Dermis microvascular lymphatic vessel endothelial cell (primary cell): ENCODE measurements at regions not wholly inside any gene's neighbourhood (a gene's known extent, or its start where the extent isn't known, plus 50 kb on each side); places are given as distances from the start of the nearest gene placed in this dataset.
"Not testable (repeated sequence)": the region's sequence is repeated elsewhere in the genome, so short reads cannot be mapped to it uniquely, and the experiment has no call there.

ENCODE experiments used
- DNase-seq, 2 donors: peaks; one replicate each; pipeline versions ENCODE4 v3.0.0 to v3.0.0-alpha.2; 2010; ENCODE audit warnings: low read depth in 2 of 2

DNA sequence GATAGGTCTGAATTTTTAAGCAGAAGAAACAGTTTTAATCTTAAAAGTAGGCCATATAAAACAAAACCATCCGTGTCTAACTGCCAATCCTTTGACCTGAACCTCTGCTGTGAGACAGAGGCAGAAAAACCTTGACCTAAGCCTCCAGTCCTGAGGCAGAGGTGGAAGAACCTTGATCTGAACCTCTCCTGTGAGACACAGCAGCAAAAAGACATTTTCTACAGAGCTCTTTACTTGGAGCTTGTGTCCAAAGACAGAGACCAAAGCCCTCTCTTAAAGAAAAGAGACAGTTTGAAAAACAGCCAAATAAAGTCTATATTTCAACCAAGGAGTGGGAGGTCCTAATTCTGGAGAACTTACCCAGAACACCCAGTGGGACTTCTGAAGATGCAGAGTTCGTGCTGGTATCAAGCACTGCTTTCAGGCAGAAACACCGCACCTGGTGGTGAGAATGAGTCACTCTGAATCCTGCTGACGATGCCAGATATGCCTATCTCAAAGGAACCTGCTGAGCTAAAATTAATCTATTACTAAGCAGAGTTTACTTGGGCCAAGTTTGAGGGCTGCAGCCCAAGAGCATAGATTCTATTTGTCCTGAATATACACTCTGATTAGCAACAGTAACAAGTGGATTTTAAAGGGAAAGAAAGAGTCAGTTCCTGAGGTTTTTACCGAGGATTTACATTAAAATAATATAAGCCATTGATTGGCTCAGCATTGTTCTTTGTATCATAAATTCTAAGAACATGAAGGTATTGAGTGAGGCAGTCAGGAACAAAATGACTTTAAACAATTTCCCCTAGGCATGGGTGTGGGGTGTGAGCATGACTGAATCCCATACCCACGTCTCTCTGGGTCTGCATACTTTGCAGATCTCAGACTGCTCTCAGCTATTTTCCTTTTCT is 806.4 kb downstream of the TRIB2 start:
- no peak for DNase-seq

DNA sequence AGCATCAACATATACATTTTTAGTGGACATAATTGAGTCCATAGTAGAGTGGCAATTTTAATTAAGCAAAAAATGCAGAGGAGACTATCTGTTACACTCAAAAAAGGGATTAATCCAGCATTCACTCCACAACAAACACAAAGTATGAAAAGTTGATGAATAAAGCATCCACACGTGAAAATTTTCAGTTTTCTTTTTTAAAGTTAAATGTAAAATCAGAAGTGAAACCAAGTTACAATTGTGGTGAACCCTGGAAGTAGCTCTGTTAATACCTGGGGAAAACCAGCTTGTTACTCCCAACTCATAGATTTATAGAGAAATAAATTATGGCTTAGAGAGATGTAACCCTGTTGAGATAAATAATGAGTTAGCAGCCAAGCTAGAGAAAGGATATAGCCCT is 807.8 kb downstream of the TRIB2 start:
- DNase-seq: no peak

DNA sequence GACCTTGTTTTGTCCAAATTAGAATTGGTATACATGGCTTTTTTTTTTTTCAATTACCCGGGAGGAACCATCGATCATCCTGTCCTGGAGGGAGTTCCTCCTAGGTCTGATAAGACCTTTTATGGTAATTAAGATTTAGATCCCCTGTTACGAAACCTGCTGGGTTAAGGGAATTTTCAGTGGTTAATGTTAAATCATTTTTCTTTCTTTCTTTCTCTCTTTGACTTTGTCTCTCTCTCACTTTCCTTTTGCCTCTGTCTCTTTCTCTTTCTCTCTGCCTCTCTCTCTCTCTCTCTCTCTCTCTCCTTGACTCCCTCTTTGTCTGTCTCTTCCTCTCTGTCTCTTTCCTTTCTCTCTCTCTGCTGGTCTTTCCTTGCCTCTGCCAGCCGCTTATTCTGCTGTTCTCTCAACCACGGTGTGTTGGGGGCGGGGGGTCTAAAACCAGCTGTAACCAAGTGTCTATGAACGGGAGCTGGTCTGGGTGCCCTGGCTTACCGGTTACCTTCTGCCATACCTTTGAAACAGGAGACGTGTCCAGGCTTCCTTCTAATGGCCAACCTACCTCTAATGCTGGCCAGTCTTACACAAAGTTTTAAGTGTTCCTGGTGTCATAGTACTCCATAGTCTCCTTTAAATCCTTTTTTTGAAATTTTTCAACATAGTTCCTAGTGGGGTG is 815.1 kb downstream of the TRIB2 start:
- not testable (repeated sequence) for DNase-seq

DNA sequence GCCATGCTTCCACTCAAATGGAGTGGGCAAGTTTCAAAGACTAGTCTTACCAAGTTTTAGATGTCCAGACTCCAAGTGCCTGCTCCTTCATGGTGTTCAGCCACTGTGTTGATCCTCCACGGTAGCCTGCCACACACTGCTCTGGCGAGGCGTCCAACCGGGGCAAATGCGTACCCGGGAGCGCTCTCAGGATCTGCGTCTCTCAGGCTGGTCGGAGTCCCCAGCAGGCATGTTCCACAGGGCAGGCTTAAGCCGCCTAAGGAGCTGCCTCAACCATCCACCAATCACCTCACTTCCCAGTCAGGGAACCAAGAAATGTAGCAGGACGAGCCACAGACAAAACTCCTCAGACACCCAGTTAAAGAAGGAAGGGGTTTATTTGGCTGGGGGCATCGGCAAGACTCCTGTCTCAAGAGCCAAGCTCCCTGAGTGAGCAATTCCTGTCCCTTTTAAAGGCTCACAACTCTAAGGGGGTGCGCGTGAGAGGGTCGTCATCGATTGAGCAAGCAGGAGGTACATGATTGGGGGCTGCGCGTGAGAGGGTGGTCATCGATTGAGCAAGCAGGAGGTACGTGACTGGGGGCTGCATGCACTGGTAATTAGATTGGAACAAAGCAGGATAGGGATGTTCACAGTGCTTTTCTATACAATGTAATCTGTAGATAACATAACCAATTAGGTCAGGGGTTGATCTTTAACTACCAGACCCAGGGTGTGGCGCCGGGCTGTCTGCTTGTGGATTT is 816.2 kb downstream of the TRIB2 start:
- not testable (repeated sequence) for DNase-seq

DNA sequence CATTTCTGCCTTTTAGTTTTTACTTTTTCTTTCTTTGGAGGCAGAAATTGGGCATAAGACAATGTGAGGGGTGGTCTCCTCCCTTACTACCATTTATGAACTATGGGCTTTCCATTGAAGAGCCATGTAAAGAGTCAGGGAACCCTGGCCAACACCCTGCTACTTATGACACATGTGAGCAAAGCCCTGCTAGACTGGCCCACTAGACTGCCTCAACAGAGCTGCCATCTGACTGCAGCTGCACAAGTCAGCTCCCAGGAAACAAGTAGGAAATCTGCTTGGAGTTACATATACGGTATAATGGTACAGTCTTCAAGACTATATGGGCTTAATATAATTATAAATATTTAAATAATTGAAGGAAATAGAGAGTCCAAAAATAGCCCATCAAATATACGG is 816.8 kb downstream of the TRIB2 start:
- no peak for DNase-seq

DNA sequence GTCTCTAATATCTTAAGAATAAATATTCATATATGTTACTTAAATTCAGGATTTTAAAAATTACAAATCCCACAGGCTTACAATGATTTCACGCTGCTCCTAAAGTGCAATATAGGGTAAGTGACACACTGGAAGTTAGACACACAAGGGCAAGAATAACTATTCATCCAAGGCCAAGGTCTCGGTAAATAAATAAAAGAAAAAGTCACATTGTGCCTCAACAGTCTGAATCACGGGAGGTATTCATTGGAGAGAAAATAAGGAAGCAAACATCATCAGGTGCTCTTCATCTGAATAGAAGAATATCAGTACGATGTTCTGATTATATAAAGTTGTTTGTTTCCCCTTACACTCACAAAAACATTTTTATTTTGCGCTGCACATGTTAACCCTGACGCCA is 820.2 kb downstream of the TRIB2 start:
- no peak for DNase-seq

DNA sequence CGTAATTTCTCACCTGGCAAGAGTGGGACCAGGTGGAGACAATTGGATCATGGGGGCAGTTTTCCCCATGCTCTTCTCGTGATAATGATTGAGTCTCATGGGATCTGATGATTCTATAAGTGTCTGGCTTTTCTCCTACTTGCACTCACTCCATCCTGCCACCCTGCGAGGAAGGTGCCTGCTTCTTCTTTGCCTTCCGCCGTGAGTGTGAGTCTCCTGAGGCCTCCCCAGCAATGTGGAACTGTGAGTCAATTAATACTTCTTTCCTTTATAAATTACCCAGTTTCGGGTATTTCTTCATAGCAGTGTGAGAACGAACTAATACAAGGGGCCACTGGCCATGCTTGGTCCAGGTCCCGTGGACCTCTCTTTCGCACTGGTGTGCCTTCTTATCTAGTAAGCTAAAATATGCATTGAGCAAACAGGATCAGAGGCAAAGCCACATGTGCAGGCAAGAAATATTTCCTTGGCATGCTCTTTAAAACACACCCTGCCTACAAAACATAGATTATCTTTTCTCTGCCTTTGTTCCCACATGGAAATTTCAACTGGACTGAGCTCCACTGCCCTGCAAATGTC is 821.1 kb downstream of the TRIB2 start:
- no peak for DNase-seq

DNA sequence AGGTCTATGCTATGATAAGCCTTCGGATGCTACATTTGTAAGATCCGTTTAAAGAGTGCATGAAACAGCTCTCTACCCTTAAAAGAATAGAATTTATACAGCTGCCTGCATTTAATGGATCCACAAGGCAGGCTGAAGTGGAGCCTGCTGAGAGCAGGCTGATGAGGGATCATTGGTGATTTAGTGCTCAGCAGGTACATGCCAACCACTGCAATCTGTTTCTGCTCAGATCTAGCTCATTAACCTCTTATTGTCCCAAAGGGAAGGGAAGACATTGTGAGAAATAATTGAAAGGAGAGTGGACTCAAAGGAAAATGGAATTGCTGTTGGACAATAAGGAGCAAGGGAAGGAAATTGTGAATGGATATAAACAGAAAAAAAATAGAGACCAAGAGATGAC is 822.6 kb downstream of the TRIB2 start:
- DNase-seq: no peak

DNA sequence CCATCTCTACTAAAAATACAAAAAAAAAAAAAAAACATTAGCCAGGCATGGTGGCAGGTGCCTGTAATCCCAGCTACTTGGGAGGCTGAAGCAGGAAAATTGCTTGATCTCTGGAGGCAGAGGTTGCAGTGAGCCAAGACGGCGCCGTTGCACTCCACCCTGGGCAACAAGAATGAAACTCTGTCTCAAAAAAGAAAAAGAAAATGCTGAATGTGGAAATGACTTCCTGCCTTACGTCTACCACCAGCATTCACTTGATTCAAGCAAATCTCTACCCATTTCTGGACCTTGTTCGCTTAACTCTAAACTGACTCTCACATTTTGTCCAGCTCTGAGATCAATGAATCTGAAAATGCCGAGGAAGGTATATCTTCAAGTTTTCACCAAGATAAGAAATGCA is 825.3 kb downstream of the TRIB2 start:
- no peak for DNase-seq

DNA sequence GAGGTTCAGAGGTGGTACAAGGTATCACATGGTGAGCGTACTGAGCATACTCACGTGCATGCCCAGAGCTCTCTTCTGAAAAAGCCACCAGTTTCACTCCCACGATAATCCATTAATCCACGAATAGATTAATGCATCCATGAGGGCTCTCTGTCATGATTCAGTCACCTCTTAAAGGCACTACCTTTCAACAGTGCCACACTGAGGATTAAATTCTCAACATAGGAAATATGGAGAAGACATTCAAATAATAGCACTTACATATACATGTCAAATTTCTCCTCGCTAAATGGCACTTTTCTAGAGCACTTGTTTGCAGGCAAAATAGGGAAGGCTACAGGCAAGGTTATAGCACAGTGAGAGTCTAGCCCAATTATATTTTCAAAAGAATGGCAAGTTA is 825.9 kb downstream of the TRIB2 start:
- no peak for DNase-seq

DNA sequence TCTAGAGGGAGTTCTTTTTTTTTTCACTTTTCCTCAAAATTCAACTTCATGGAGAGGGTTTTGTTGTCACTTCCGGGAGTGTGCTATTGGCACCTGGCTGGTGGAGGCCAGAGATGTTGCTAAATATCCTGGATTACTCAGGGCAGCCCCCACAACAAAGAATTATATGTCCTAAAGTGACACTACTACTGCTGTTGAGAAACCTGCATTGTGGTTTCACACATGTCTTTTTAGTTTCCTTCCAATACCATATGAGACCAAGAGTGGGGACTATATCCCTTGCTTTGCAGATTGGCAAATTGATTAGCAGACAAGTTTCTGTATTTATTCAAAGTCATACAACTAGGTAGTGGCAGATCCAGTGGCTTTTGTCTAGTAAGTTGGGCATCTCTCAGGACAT is 826.8 kb downstream of the TRIB2 start:
- no peak for DNase-seq

DNA sequence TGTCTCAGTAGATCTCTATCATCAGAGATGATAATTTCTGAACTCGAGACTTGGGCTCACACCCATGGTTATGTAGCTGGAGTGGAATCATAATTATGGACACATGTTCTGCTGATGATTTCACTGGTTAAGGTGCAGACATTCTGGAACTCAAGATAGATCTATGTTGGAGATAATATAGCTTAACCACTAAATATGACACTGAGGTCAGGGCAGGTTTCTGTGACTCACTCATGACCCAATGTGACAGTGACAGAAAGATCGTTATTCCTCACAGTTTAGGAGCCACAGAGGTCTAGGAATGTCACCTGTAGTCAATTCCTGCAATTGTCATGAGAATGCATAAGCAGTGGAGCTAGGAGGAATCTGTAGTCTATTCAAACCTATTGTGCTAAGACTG is 828.6 kb downstream of the TRIB2 start:
- no peak for DNase-seq

DNA sequence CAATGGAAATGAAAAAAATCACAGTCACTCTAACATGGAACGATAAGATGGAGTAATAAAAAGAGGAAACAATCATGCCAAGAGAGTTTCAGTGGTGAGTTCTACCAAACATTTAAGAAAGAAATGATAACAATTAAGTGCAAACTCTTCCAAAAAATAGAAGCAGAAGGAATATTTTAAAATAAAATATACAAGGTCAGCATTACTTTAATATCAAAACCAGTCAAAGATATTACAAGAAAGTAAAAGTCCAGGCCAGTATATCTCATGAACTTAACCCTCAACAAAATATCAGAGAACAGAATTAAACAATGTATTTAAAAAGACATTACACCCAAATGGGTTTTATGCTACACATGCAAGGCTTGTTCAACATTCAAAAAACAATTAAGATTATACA is 829.4 kb downstream of the TRIB2 start:
- DNase-seq: no peak

DNA sequence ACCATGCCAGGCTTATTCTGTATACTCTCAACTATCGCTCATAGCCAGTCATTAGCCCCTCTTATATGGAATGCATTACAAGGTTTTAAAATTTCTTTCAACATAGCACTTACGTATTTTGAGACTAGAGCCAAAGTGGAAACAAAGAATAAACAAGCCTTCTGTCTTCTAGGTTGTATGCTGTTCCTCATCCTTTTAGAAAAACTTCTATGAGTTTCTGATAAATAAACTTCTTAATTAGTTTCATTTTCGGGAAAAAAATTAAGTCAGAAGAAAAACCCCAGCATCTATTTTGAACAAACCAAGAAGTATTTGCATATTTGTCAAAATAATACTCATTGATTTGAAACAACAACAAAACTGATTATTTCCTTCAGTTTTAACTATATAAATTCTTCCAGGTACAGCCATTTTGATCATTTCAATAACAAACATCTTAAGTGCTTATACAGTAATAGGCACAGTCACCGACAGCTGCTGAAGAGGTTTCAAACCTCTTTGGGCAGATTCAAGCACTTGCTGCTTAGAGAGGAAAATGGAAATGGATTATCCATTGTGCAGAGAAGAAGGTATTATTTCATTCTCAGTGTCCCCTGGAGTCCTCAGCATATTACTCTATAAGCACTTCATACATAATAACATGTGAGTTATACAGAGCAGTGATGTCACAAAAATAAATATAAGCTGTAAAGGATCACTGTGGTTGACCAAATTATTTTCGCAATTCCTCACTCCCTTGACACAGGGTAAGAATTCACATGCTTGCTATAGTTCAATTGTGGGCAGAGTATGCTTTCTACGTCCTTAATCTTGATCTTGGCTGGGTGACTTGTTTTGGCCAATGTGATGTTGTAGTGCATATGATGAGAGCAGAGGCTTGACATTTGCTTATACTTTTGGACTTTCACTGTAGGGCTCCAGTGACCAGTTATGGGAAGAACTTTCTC is 833.8 kb downstream of the TRIB2 start:
- no peak for DNase-seq

DNA sequence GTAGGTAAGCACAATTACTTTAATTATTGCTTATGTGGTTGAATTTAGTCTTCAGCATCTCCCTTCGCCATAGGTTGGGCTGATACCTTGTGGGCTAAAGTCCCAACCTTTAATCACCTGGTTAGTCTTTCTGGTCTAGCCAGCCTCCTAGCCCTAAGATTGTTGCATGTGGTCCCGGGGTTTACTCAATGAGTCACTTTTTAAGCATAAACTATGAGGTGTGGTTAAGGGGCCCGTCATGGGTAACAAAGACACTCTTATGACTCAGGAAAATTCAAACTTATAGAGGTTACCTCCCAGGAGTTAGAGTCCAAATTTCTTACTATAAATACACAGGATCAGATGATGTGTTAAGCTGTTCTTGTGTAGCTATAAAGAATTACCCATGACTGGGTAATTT is 841.6 kb downstream of the TRIB2 start:
- no peak for DNase-seq

DNA sequence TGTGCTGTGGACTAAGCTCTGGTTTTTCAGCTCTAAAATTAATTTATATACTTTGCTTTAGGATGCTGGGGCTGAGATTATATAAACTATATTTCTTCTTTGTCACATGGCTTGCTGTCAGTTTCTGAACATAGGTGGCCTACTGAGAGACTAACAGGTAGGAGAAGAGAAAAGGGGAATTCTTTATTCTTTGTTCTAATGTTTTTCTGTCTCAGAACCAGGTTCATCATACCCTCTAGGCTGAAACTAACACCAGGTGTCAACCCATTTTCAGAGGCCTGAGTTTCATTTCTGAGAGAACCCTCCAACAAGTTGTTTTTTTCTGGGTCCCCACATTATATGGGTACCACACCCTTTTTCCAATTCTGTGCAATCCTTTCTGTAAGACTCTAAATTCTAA is 843.6 kb downstream of the TRIB2 start:
- no peak for DNase-seq

DNA sequence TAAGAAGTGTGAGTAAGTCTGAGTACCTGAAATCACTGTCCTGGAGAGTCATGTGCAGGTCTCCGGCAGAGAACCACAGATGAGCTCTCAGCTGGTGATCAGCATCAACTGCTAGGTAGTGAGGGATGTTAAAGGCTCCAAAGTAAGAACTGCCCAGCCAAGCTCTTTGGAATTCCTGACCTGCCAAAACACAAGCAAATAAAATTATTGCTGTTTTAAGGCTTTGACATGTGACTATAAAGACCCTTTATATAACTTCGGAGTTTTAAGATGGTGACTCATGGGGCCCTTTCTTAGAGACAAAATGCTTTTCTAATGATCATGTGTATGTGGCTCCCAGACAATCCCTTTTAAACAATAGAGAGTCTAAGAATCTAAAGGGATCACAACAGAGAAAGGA is 855.7 kb downstream of the TRIB2 start:
- DNase-seq: no peak

DNA sequence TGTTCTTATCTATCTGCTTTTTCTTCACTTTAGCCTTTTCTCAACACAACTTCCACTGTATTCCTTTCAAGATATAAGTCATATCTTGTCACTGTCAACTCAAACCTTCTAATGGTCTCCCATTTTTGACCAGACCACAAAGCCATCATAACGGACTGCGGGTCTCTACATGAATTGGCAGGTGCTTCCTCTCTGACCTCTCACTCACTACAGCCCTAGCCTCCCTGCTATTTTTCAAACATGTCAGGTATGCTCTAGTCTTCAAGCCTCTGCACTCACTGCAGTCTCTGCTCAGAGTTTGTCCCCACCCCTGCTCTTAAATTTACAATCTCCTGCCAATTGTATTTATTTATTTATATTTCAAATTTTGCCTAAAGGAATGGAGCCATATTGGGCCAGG is 858.1 kb downstream of the TRIB2 start:
- no peak for DNase-seq

DNA sequence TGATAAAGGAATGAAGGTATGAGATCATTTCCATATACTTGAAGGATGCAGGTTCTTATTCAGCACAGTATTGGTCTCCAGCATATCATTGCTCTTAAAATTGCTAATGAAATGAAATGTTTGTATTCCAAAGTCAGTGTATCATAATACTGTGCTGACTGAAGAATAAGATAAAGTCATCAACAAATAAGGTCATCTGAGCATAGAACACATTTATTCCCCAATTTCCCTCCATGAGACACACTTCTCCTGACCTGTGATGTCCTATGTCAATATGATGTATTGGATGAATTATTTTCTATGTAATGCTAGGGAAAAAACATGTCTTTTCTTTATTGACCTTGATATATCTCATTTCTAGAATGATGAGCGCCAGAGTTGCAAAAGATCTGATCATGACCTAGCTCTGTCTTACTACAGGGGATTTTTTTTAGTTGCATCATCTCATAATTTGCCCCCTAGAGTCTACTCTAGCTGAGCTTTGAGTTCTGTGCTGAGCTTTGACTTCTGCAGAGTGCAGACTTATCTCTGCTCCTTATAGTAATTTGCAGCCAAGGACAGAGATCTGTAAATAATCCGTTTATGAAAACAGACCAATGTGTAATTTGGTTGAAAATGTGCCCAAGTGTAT is 859.8 kb downstream of the TRIB2 start:
- no peak for DNase-seq

DNA sequence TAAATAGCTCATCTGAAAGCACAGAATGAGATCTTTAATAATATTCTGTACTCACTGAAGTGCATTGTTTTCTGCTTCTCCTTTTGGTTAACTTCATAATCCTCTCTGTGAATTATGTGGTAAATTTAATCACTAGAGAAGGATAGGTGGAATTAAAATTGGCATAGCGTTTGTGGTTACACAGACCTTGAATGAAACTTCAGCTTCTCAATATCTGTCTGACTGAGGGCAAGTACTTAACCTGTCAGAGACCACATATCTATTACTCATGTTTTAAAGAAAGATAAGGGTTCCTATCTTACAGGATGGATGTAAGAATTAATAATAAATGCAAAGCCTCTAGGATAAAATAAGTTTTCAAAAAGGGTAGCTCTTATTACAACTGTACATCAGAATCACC is 861.8 kb downstream of the TRIB2 start:
- no peak for DNase-seq
